H9 (cell line): ENCODE measurements at regions not wholly inside any gene's neighbourhood (a gene's known extent, or its start where the extent isn't known, plus 50 kb on each side); places are given as distances from the start of the nearest gene placed in this dataset.

Experiments
- DNase-seq: peaks from one replicate; pipeline ENCODE4 v3.0.0-alpha.2; 2017
- H2AFZ ChIP-seq: one replicate; pipeline ENCODE4 v1.6.1; 2013; ENCODE audit warnings: mild to moderate bottlenecking, low read length, control low read depth, moderate library complexity
- H2AK5ac ChIP-seq: 2 replicates; pipeline ENCODE4 v1.6.1; 2013; ENCODE audit warnings: low read length, control low read depth, mixed read lengths; ENCODE audit not compliant: insufficient read length
- H2BK120ac ChIP-seq: one replicate; pipeline ENCODE4 v1.6.1; 2013; ENCODE audit warnings: low read depth, mild to moderate bottlenecking, low read length, control low read depth, inconsistent platforms; ENCODE audit not compliant: poor library complexity, severe bottlenecking
- H2BK12ac ChIP-seq: 2 replicates; pipeline ENCODE4 v1.6.1; 2013; ENCODE audit warnings: low read length, control low read depth, mixed read lengths, low read depth; ENCODE audit not compliant: insufficient read length
- H2BK15ac ChIP-seq: 2 replicates; pipeline ENCODE4 v1.6.1; 2013; ENCODE audit warnings: low read depth, low read length, control low read depth
- H2BK20ac ChIP-seq: one replicate; pipeline ENCODE4 v1.6.1; 2013; ENCODE audit warnings: low read depth, mild to moderate bottlenecking, low read length, control low read depth, inconsistent platforms; ENCODE audit not compliant: poor library complexity, severe bottlenecking
- H2BK5ac ChIP-seq: 2 replicates; pipeline ENCODE4 v1.6.1; 2013; ENCODE audit warnings: low read length, control low read depth, mixed read lengths; ENCODE audit not compliant: insufficient read length
- H3K14ac ChIP-seq: 2 replicates; pipeline ENCODE4 v1.6.1; 2013; ENCODE audit warnings: low read length, control low read depth; ENCODE audit not compliant: insufficient read depth
- H3K18ac ChIP-seq: 2 replicates; pipeline ENCODE4 v1.6.1; 2013; ENCODE audit warnings: low read depth, mild to moderate bottlenecking, mixed read lengths, low read length, control low read depth; ENCODE audit not compliant: insufficient read length
- H3K23ac ChIP-seq: 2 replicates; pipeline ENCODE4 v1.6.1; 2013; ENCODE audit warnings: low read length, control low read depth, mixed read lengths, low read depth; ENCODE audit not compliant: insufficient read length
- H3K23me2 ChIP-seq: 2 replicates; pipeline ENCODE4 v1.6.1; 2013; ENCODE audit warnings: low read depth, mild to moderate bottlenecking, mixed read lengths, low read length, control low read depth; ENCODE audit not compliant: insufficient read length, poor library complexity, severe bottlenecking
- H3K27ac ChIP-seq: 2 replicates; pipeline ENCODE4 v1.5.1; 2013; ENCODE audit warnings: low read length, control low read depth, mixed read lengths, low read depth; ENCODE audit not compliant: insufficient read length
- H3K27me3 ChIP-seq: 2 replicates; pipeline ENCODE4 v1.6.1; 2013; ENCODE audit warnings: low read length, control low read depth, inconsistent platforms; ENCODE audit not compliant: insufficient read depth
- H3K4ac ChIP-seq: 2 replicates; pipeline ENCODE4 v1.6.1; 2013; ENCODE audit warnings: low read depth, mild to moderate bottlenecking, control low read depth, inconsistent platforms, low read length, moderate library complexity
- H3K4me1 ChIP-seq: 2 replicates; pipeline ENCODE4 v1.6.1; 2013; ENCODE audit warnings: low read length, control low read depth, inconsistent platforms; ENCODE audit not compliant: insufficient read depth
- H3K4me2 ChIP-seq: 2 replicates; pipeline ENCODE4 v1.6.1; 2013; ENCODE audit warnings: low read length, control low read depth, mixed read lengths; ENCODE audit not compliant: insufficient read length, insufficient read depth
- H3K56ac ChIP-seq: 2 replicates; pipeline ENCODE4 v1.6.1; 2013; ENCODE audit warnings: low read depth, mild to moderate bottlenecking, mixed read lengths, low read length, control low read depth; ENCODE audit not compliant: insufficient read length
- H3K79me1 ChIP-seq: 2 replicates; pipeline ENCODE4 v1.6.1; 2013; ENCODE audit warnings: low read depth, mild to moderate bottlenecking, moderate library complexity, low read length, control low read depth, inconsistent platforms; ENCODE audit not compliant: insufficient read depth, poor library complexity, severe bottlenecking
- H3K79me2 ChIP-seq: 2 replicates; pipeline ENCODE4 v1.6.1; 2013; ENCODE audit warnings: low read length, control low read depth, inconsistent platforms; ENCODE audit not compliant: insufficient read depth
- H3K9ac ChIP-seq: 2 replicates; pipeline ENCODE4 v1.6.1; 2013; ENCODE audit warnings: low read length, control low read depth, mixed read lengths; ENCODE audit not compliant: insufficient read length; ENCODE audit errors: extremely low read depth
- H3K9me3 ChIP-seq: one replicate; pipeline ENCODE4 v1.6.1; 2013; ENCODE audit warnings: low read depth, low read length, inconsistent platforms; ENCODE audit not compliant: control insufficient read depth
- H3T11ph ChIP-seq: one replicate; pipeline ENCODE4 v1.6.1; 2013; ENCODE audit warnings: mild to moderate bottlenecking, low read length, control low read depth, inconsistent platforms
- H4K20me1 ChIP-seq: one replicate; pipeline ENCODE4 v1.6.1; 2013; ENCODE audit not compliant: control insufficient read depth, insufficient read length, insufficient read depth
- H4K5ac ChIP-seq: 2 replicates; pipeline ENCODE4 v1.6.1; 2013; ENCODE audit warnings: low read depth, mild to moderate bottlenecking, mixed read lengths, low read length, control low read depth; ENCODE audit not compliant: insufficient read length
- H4K8ac ChIP-seq: replicated peaks from 2 replicates; pipeline ENCODE4 v1.6.1; 2013; ENCODE audit warnings: low read length, control low read depth, mixed read lengths, low read depth; ENCODE audit not compliant: insufficient read length
- H4K91ac ChIP-seq: 2 replicates; pipeline ENCODE4 v1.6.1; 2013; ENCODE audit warnings: low read depth, mild to moderate bottlenecking, moderate library complexity, mixed read lengths, low read length, control low read depth; ENCODE audit not compliant: insufficient read length
- H3K27ac Mint-ChIP-seq, 3 experiments: 2 replicates in 2 of 3; 3 replicates in 1 of 3; pipeline ENCODE4 v1.8.0; 2020 to 2021; ENCODE audit warnings: mixed read lengths in 3 of 3, mild to moderate bottlenecking in 1 of 3, moderate library complexity in 1 of 3
- H3K27me3 Mint-ChIP-seq: 2 replicates; pipeline ENCODE4 v1.8.0; 2021; ENCODE audit warnings: low read depth, mild to moderate bottlenecking, moderate library complexity, mixed read lengths
- H3K36me3 Mint-ChIP-seq, 3 experiments: 2 replicates in 2 of 3; 3 replicates in 1 of 3; pipeline ENCODE4 v1.8.0; 2020 to 2021; ENCODE audit warnings: low read depth in 3 of 3, mixed read lengths in 3 of 3; ENCODE audit not compliant: insufficient read depth in 1 of 3
- H3K4me1 Mint-ChIP-seq, 2 experiments: 2 replicates each; pipeline ENCODE4 v1.8.0; 2020; ENCODE audit warnings: mixed read lengths in 2 of 2
- H3K4me3 Mint-ChIP-seq, 2 experiments: 2 replicates in 1 of 2; 3 replicates in 1 of 2; pipeline ENCODE4 v1.8.0; 2020 to 2021; ENCODE audit warnings: mild to moderate bottlenecking in 2 of 2, mixed read lengths in 2 of 2, moderate library complexity in 1 of 2
- H3K9me3 Mint-ChIP-seq, 2 experiments: 2 replicates in 1 of 2; 3 replicates in 1 of 2; pipeline ENCODE4 v1.8.0; 2020; ENCODE audit warnings: mild to moderate bottlenecking in 2 of 2, mixed read lengths in 2 of 2, moderate library complexity in 1 of 2
- WGBS: extraction: QIAGEN DNeasy Blood & Tissue Kit; methylation state at CpG from one replicate; pipeline ENCODE4 v1.1.7; 2013; ENCODE audit warnings: missing lambda C conversion rate, low lambda C conversion rate, mixed read lengths; ENCODE audit not compliant: insufficient read length; ENCODE audit errors: extremely low coverage; 5-methylcytosine and 5-hydroxymethylcytosine counted together
- TF ChIP-seq, protein P1 (sequence below): fragments of 200-600 bp; sonication (generic); conservative IDR thresholded peaks from 3 replicates; pipeline ENCODE4 v1.8.0; 2021; ENCODE audit warnings: antibody characterized with exemption, mild to moderate bottlenecking

GRCh38 chrX:926991-927390 is 285.5 kb downstream of the CRLF2 start:
- Histone ChIP-seq H4K5ac (no peak overlapping the region), H2BK5ac (no peak overlapping the region), H3K79me1 (no peaks in the 10 kb centered on the region), H3K9ac (no peak overlapping the region), H2BK120ac (no peak overlapping the region), H4K91ac (no peak overlapping the region), H3K18ac (no peak overlapping the region), H2BK20ac (no peak overlapping the region), H3K27me3 (no peaks in the 10 kb centered on the region), H2BK12ac (no peak overlapping the region), H3K14ac (no peak overlapping the region), H2BK15ac (no peak overlapping the region), H3K9me3 (no peaks in the 10 kb centered on the region), H3K23ac (no peak overlapping the region), H3K27ac (no peak overlapping the region), H3K4ac (no peak overlapping the region), H3K4me1 (no peaks in the 10 kb centered on the region), H4K8ac (no peak overlapping the region), H2AK5ac (no peak overlapping the region), H3K79me2 (no peaks in the 10 kb centered on the region), H3K56ac (no peak overlapping the region), H3K4me2 (no peak overlapping the region), H4K20me1 (no peaks in the 10 kb centered on the region), H3T11ph (no peak overlapping the region), H2AFZ (no peak overlapping the region), H3K23me2 (no peaks in the 10 kb centered on the region)
- DNase-seq: no peak
- Mint-ChIP-seq H3K27ac (no peak overlapping the region), H3K36me3 (no peaks in the 10 kb centered on the region), H3K27me3 (no peaks in the 10 kb centered on the region; the same call in 1 of the 2 replicates), H3K9me3 (no peaks in the 10 kb centered on the region; a peak in 2 of 5 replicates), H3K4me3 (no peak overlapping the region), H3K4me1 (peaks cover 2 to 3% of the 10 kb centered on the region in 2 experiments; a peak in 2 of 4 replicates)
- no CpG with 5 or more reads among the region's 2 CpGs for WGBS
- TF ChIP-seq, protein P1, sequence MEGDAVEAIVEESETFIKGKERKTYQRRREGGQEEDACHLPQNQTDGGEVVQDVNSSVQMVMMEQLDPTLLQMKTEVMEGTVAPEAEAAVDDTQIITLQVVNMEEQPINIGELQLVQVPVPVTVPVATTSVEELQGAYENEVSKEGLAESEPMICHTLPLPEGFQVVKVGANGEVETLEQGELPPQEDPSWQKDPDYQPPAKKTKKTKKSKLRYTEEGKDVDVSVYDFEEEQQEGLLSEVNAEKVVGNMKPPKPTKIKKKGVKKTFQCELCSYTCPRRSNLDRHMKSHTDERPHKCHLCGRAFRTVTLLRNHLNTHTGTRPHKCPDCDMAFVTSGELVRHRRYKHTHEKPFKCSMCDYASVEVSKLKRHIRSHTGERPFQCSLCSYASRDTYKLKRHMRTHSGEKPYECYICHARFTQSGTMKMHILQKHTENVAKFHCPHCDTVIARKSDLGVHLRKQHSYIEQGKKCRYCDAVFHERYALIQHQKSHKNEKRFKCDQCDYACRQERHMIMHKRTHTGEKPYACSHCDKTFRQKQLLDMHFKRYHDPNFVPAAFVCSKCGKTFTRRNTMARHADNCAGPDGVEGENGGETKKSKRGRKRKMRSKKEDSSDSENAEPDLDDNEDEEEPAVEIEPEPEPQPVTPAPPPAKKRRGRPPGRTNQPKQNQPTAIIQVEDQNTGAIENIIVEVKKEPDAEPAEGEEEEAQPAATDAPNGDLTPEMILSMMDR: no peak
